Neural cell (in vitro differentiated cells): ENCODE measurements at regions not wholly inside any gene's neighbourhood (a gene's known extent, or its start where the extent isn't known, plus 50 kb on each side); places are given as distances from the start of the nearest gene placed in this dataset.

Source experiments
- POLR2AphosphoS5 ChIP-seq: IDR thresholded peaks from 2 replicates; pipeline ENCODE4 v1.6.1; 2012
- SMC3 ChIP-seq: fragments of 450-650 bp; conservative IDR thresholded peaks from 2 replicates; pipeline ENCODE4 v1.6.1; 2014; ENCODE audit warnings: antibody characterized with exemption, mild to moderate bottlenecking, moderate library complexity; ENCODE audit not compliant: poor library complexity
- TAF1 ChIP-seq: IDR thresholded peaks from 2 replicates; pipeline ENCODE4 v1.6.1; 2012; ENCODE audit warnings: low read depth
- TF ChIP-seq, protein P1 (sequence below): fragments of 450-650 bp; IDR thresholded peaks from 2 replicates; pipeline ENCODE4 v1.5.1; 2014; ENCODE audit warnings: antibody characterized with exemption, mild to moderate bottlenecking, moderate library complexity; ENCODE audit not compliant: poor library complexity, severe bottlenecking

DNA sequence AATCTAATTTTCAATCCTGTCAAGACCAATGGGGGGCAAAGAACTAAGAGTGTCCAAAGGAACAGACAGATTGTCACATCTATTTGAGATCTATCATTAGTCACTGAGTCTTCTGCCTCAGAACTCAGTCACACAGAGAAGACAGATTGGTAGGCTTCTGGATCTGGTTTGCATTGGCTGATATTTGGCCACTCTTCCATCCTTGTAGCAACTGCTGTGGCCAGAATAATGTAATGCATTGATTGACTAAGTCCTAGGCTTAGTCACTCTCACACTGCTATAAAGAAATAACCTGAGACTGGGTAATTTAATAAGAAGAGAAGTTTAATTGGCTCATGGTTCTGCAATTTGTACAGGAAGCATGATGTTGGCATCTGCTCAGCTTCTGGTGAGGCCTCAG lies 458.5 kb downstream of the ACTL7B start:
- TF ChIP-seq POLR2AphosphoS5: no peak
- TF ChIP-seq, protein P1, sequence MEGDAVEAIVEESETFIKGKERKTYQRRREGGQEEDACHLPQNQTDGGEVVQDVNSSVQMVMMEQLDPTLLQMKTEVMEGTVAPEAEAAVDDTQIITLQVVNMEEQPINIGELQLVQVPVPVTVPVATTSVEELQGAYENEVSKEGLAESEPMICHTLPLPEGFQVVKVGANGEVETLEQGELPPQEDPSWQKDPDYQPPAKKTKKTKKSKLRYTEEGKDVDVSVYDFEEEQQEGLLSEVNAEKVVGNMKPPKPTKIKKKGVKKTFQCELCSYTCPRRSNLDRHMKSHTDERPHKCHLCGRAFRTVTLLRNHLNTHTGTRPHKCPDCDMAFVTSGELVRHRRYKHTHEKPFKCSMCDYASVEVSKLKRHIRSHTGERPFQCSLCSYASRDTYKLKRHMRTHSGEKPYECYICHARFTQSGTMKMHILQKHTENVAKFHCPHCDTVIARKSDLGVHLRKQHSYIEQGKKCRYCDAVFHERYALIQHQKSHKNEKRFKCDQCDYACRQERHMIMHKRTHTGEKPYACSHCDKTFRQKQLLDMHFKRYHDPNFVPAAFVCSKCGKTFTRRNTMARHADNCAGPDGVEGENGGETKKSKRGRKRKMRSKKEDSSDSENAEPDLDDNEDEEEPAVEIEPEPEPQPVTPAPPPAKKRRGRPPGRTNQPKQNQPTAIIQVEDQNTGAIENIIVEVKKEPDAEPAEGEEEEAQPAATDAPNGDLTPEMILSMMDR: no peak
- TF ChIP-seq TAF1: no peak
- no peak for TF ChIP-seq SMC3
